Left forelimb (tissue), 1 donor: ENCODE measurements at regions not wholly inside any gene's neighbourhood (a gene's known extent, or its start where the extent isn't known, plus 50 kb on each side); places are given as distances from the start of the nearest gene placed in this dataset.

Experiments used
- DNase-seq: peaks from one replicate; pipeline ENCODE4 v3.0.0-alpha.2; 2018; ENCODE audit warnings: low spot score

DNA sequence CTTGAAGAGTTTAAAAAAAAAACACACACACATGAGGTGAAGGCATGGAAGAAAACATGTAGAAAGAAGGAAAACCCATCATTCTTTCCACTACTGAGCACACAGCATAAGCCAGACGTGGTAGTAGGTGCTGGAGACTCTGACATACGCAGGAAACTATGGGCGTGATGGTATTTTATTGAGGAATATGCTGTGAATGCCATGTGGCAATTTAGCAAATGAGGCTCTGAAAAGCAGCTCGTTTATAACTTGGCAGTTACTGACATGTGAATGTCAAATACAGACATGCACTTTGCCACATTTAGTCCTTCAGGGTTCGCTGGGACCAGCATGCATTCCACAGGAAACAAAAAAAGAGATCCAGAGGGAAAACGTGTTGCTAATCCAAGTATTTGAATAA, 74.3 kb upstream of the IFNAR2 start:
- no peak for DNase-seq

DNA sequence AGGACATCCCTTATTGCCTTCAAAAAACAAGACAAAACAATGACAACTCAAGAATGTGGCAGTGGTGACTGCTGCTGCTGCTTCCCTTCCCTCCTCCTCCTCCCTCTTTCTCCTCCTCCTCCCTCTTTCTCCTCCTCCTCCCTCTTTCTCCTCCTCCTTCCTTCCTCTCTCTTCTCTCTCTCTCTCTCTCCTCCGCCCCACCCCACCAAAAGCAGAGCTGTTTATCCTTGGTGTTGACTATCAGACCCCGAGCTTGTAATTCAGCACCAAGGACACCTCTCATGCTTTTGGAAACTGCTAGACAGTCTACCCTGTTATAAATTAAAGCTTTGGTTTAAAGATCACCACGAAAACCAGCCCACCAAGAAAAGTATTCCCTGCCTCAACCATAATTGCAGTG, 72.4 kb upstream of the IFNAR2 start:
- no peak for DNase-seq

GRCh38 chr21:33158654-33159053, 71.1 kb upstream of the IFNAR2 start:
- DNase-seq = no peak

GRCh38 chr21:33162436-33162951, 67.2 kb upstream of the IFNAR2 start:
- peak; percentile 71 for DNase-seq

DNA sequence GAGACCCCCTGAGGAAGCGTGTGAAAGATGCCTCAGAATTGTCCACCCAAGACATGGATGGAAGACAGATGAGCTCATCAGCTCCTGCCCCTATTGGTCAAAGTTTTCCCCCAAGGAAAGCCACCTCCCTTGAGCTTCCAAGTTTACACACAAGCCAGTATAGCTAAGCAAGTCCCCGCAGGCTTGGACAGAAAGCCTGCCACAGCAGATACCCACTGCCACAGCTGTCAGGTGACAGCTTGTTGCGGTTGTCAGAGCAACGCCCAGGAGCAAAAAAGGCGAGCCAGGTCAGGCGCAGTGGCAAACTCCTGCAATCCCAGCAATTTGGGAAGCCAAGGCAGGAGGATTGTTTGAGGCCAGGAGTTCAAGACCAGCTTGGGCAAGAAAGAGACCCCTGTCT, 60.9 kb upstream of the IFNAR2 start:
- no peak for DNase-seq

GRCh38 chr21:33169359-33169758, 60.4 kb upstream of the IFNAR2 start:
- no peak for DNase-seq

- no peak for DNase-seq
These were observed 58.0 kb upstream of the IFNAR2 start for GRCh38 chr21:33171616-33172169.

DNA sequence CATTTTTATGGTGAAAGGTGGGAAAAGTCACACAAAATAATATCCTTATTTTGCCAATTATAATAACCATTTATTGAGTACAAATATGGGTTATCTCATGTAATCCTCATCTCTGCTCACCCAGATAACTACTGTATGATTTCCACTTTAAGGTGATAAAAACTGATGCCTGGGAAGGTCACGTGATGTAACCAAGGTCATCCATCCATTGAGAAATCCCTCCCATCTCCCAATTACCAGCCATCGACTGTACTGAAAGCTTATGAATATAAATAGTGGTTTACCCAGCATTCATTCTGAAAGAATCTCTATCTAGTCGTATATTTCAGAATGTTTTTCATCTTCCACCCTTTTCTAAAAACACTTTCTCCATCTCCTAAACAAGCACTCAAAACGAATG, 55.0 kb upstream of the IFNAR2 start:
- no peak for DNase-seq
